HG02610 (cell line): ENCODE measurements at regions not wholly inside any gene's neighbourhood (a gene's known extent, or its start where the extent isn't known, plus 50 kb on each side); places are given as distances from the start of the nearest gene placed in this dataset.

Source experiments
- ATAC-seq: cut with Tn5 transposase; IDR thresholded peaks from one replicate; pipeline ENCODE4 v1.9.1; 2021; ENCODE audit warnings: mild to moderate bottlenecking, moderate library complexity; ENCODE audit not compliant: unreplicated experiment

DNA sequence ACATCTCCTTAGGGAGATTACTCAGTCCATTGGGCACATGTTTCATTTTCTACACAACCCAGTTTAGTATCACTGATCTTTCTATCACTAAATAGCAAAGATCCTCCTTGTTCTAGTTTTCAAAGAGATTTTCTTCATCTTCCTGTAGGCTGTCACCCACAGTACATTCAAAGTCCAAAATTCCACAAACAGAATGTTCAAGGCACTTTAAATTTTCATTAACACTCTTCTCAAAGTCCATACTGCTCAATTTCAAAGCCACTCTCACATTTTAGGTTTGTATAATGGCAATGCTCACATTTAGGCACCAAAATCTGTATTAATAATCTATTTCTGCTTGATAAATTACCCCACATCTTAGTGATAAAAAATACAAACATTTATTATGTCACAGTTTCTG is 152.8 kb downstream of the FSIP2 start:
- no peak for ATAC-seq

- no peak for ATAC-seq
Observed at GRCh38 chr2:185891804-185892411, 153.3 kb downstream of the FSIP2 start.

GRCh38 chr2:185892484-185892883 is 153.9 kb downstream of the FSIP2 start:
- ATAC-seq = no peak

- ATAC-seq = no peak
Observed at GRCh38 chr2:185894223-185894622, 155.6 kb downstream of the FSIP2 start.

DNA sequence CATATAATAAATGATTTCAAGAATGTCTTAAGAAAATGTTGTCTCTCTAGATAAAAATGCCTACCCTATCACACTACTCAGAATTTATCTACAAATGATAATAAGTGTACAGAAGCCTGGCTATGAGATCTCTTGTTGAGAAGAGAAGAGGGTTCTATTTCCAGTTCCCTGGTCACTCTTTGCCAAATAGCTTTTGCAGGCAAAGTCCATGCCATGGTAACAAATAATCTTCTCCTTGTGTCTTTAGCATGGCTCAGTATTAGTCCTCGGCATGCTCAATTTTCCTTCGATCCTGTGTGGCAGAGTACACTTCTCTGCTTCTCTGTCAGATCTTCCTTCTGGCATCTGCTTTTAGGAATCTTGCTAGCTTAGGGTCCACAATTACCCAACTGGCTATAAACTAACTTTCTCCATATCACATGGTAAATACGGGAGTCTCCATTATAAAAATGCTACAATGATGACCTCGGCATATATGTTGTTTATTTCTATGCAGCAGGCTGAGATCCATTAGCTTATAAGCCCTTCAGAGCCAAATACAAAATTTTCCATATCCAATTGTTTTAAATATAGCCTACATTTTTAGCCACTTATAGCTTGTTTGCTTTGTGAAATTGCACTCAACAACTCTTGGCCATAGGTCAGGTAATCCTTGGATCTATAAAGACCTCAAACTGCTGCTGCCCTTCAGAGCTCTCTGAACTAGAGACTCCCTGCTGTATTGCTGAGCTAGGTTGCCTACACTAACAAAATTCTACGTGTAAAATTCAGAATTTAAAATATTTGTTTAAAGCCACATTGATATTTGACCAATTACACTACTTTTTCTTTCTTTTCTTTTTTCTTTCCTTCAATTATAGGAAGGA is 157.5 kb downstream of the FSIP2 start:
- ATAC-seq = no peak

DNA sequence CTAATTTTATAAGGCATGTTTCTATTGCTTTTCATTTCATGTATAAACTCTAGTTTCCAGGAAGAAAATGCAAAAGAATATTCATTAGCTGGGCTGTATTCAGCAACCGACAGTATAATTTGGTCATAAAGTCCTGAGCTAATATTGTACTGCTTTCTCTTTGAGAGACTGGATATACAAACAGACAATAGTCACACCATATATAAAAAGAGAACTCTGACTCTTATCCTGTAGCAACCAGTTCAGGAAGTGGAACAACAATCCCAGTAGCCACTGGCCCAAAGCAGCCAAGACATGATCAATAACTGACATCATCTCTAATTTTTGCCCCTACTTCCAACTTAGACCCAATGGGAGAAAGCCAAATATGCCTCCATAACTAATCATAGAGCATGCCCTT is 160.8 kb downstream of the FSIP2 start:
- no peak for ATAC-seq

- no peak for ATAC-seq
Observed at GRCh38 chr2:185919155-185919554, 180.6 kb downstream of the FSIP2 start.

- ATAC-seq = no peak
Observed at GRCh38 chr2:185921048-185921756, 182.6 kb downstream of the FSIP2 start.

DNA sequence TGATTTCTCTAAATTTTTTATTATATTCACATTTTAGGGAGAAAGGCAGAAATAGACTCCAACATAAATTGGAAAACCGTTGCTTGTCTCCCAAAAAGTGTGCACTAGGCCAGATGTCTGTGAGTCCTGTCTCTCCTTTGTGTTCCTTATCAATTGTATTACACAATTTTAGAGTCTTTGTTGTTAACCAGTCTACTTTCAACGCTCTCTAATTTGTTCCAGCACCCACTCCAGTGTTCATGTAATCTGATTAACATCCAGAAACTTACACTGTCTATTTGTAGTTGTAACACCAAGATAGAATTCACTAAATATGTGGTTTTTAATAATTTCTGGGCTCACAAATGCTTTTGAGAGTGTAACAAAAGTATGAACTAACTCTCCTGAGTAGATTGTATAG is 195.6 kb downstream of the FSIP2 start:
- no peak for ATAC-seq

DNA sequence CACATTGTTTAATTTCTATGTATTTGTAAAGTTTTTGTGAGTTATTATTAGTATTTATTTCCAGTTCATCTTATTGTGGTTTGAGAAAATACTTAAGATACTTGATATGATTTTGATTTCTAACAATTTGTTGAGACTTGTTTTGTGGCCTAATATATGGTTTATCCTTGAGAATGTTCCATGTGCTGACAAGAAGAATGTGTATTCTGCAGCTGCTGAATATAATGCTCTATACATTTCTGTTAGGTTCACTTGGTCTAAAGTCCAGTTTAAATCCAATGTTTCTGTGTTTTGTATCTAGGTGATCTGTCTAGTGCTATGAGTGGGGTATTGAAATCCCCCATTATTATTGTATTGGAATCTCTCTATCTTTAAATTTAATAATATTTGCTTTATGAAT is 201.3 kb downstream of the FSIP2 start:
- no peak for ATAC-seq

GRCh38 chr2:185942855-185943254 is 204.3 kb downstream of the FSIP2 start:
- ATAC-seq = no peak

DNA sequence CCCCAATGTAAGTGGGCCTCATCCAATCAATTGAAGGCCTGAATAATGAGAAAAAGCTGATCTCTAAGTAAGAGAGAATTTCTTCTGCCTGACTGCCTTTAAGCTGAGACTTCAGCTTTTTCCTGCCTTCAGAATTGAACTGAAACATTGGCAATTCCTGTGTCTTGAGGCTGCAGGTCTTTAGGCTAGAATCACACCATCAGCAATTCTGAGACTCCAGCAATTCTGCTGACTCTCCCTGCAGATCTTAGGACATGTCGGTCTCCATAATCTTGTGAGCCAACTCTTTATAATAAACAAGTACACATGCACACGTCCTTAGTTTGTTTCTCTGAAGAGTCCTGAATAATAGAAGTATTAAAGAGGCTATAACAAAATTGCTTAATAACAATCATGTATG is 209.1 kb downstream of the FSIP2 start:
- no peak for ATAC-seq

GRCh38 chr2:185952100-185952499 is 213.5 kb downstream of the FSIP2 start:
- no peak for ATAC-seq

DNA sequence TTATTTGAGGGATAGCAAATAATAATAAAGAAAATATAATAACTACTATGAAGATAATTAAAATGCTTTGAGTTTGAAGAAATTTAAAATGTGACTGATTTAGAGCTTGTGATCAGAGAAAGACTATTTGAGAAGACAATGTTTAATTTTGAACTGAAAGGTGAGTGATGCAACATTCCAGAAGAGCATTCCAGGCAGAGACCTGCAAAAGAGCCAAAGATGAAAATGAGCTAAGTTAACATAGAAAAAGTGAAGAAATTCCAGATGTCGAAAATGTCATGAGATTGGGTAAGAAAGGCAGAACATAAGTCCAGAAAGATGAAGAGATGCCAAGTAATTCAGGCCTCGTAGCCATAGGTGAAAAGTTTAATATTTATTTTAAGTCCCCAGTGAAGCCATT is 215.8 kb downstream of the FSIP2 start:
- ATAC-seq = no peak

GRCh38 chr2:185955050-185955449 is 216.4 kb downstream of the FSIP2 start:
- no peak for ATAC-seq

GRCh38 chr2:185967335-185967734 is 228.7 kb downstream of the FSIP2 start:
- no peak for ATAC-seq

DNA sequence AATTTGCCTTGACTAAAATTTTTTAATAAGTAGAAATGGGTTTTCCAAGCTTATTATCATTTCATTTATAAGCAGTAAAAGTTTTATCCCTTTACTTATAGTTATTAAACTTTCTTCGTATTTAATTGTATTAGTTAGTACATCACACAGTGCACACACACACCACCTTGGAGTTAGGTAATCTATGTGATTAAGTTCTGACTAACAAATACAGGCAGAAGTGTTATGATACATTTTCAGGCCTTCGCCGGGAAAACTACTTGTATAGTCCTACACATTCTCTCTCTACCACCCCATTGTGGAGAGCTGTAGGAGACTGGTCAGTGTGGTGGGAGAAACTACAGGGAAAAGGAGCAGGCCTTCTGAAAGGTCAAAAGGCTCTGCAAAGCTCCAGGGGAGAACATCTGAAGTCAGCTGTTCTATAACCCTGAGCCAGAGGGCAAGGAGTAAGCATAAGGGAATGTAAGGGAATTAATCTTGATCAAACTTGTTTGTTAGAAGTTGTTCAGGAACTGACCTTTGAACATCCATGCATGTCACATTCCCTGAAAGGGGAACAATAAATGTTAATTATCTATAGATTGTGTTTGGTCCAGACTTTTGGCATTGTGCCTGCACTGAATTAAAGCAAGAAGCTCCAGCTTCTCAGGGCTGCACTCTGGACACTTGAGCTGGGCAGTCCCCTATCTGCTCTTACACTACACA is 231.7 kb downstream of the FSIP2 start:
- ATAC-seq = no peak

GRCh38 chr2:185978634-185979407 is 240.2 kb downstream of the FSIP2 start:
- no peak for ATAC-seq

DNA sequence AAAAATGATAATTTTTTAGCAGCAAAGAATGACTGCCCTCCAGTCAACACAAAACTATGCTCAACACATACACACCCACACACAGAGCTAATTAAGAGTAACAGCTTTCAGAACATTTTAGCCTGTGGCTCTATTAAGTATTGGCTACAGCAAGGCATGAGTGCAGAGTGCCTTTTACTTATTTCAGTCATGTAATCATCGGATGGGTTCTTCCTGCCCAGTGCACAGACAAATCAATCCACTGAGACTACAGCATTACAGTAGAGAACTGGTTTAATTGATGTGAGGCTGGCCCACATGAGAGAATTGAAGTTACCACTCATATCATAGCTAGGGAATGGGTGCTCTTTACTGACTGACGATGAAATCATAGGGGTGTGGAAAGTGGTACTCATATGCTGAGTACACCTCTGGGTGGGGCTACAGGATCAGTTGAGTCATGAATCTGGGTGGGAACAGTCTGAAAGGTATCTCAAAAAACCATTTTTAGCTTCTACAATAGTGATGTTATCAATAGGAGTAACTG is 241.0 kb downstream of the FSIP2 start:
- ATAC-seq = peak; percentile 50

- no peak for ATAC-seq
Observed at GRCh38 chr2:185980944-185981343, 242.3 kb downstream of the FSIP2 start.
